IMR-90 (cell line): ENCODE measurements at regions not wholly inside any gene's neighbourhood (a gene's known extent, or its start where the extent isn't known, plus 50 kb on each side); places are given as distances from the start of the nearest gene placed in this dataset.

ENCODE experiments used
- CEBPB ChIP-seq: IDR thresholded peaks from 2 replicates; pipeline ENCODE4 v1.6.1; 2012; ENCODE audit warnings: low read depth, low read length, improper control_type of control experiment
- SMC3 ChIP-seq: fragments of 150-350 bp; IDR thresholded peaks from 2 replicates; pipeline ENCODE4 v1.6.1; 2016; ENCODE audit warnings: low read depth, mild to moderate bottlenecking, antibody characterized with exemption, low read length, moderate library complexity
- TF ChIP-seq, protein P1 (sequence below): conservative IDR thresholded peaks from 2 replicates; pipeline ENCODE4 v1.5.1; 2012; ENCODE audit warnings: mild to moderate bottlenecking, low read depth, low read length, improper control_type of control experiment

DNA sequence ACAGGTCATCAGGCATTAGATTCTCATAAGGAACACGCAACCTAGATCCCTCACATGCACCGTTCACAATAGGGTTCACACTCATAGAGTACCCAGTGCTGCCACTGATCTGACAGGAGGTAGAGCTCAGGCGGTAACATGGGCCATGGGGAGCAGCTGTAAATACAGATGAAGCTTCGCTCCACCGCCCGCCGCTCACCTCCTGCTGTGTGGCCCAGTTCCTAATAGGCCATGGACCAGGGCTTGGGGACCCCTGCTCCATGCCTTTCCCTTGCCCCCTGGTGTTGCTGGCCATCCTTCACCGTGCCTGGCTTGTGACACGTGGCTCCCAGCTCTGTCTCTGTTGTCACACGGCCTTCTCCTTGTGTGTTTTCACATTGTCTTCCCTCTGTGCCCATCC, 171.1 kb upstream of the JARID2 start:
- no peak for TF ChIP-seq CEBPB
- no peak for TF ChIP-seq SMC3
- TF ChIP-seq, protein P1, sequence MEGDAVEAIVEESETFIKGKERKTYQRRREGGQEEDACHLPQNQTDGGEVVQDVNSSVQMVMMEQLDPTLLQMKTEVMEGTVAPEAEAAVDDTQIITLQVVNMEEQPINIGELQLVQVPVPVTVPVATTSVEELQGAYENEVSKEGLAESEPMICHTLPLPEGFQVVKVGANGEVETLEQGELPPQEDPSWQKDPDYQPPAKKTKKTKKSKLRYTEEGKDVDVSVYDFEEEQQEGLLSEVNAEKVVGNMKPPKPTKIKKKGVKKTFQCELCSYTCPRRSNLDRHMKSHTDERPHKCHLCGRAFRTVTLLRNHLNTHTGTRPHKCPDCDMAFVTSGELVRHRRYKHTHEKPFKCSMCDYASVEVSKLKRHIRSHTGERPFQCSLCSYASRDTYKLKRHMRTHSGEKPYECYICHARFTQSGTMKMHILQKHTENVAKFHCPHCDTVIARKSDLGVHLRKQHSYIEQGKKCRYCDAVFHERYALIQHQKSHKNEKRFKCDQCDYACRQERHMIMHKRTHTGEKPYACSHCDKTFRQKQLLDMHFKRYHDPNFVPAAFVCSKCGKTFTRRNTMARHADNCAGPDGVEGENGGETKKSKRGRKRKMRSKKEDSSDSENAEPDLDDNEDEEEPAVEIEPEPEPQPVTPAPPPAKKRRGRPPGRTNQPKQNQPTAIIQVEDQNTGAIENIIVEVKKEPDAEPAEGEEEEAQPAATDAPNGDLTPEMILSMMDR: no peak
